ENCODE measurements at regions not wholly inside any gene's neighbourhood (a gene's known extent, or its start where the extent isn't known, plus 50 kb on each side); places are given as distances from the start of the nearest gene placed in this dataset.
"Not testable (repeated sequence)": the region's sequence is repeated elsewhere in the genome, so short reads cannot be mapped to it uniquely, and the experiment has no call there.

GRCh38 chr15:98333251-98333650, 315.1 kb upstream of the IGF1R start:
- no CpG with 5 or more reads among the region's 7 CpGs for WGBS (ENCODE audit: insufficient coverage, insufficient read length)
- H3K36me3 ChIP-seq (ENCODE audit: control insufficient read depth, insufficient read depth, low read length) = no peaks in the 10 kb centered on the region

GRCh38 chr15:98342911-98343310, 305.4 kb upstream of the IGF1R start:
- no peak for DNase-seq (ENCODE audit: low read depth, low spot score)
- no CpG with 5 or more reads among the region's 3 CpGs for WGBS (ENCODE audit: insufficient coverage, insufficient read length)

More at GRCh38 chr15:98333251-98333650, 315.1 kb upstream of the IGF1R start:
- no peak for DNase-seq (ENCODE audit: low read depth, low spot score)
- Histone ChIP-seq H3K4me1 (ENCODE audit: control insufficient read depth, insufficient read depth, low read length) (no peaks in the 10 kb centered on the region), H3K27ac (ENCODE audit: low read length) (no peak overlapping the region), H3K4me3 (ENCODE audit: low read length) (no peak overlapping the region), H3K27me3 (ENCODE audit: control insufficient read depth, insufficient read depth, low read length) (no peaks in the 10 kb centered on the region), H3K9me3 (ENCODE audit: control insufficient read depth, insufficient read depth, low read length) (no peaks in the 10 kb centered on the region)

GRCh38 chr15:98344591-98344990, 303.7 kb upstream of the IGF1R start:
- Histone ChIP-seq H3K27ac (ENCODE audit: low read length) (no peak overlapping the region), H3K27me3 (ENCODE audit: control insufficient read depth, insufficient read depth, low read length) (no peaks in the 10 kb centered on the region), H3K36me3 (ENCODE audit: control insufficient read depth, insufficient read depth, low read length) (no peaks in the 10 kb centered on the region), H3K4me3 (ENCODE audit: low read length) (no peak overlapping the region), H3K4me1 (ENCODE audit: control insufficient read depth, insufficient read depth, low read length) (no peaks in the 10 kb centered on the region), H3K9me3 (ENCODE audit: control insufficient read depth, insufficient read depth, low read length) (no peaks in the 10 kb centered on the region)
- DNase-seq (ENCODE audit: low read depth, low spot score) = no peak
- no CpG with 5 or more reads among the region's 2 CpGs for WGBS (ENCODE audit: insufficient coverage, insufficient read length)

More at GRCh38 chr15:98342911-98343310, 305.4 kb upstream of the IGF1R start:
- no peaks in the 10 kb centered on the region for H3K36me3 ChIP-seq (ENCODE audit: control insufficient read depth, insufficient read depth, low read length)
- H3K27me3 ChIP-seq (ENCODE audit: control insufficient read depth, insufficient read depth, low read length) = no peaks in the 10 kb centered on the region
- H3K9me3 ChIP-seq (ENCODE audit: control insufficient read depth, insufficient read depth, low read length) = no peaks in the 10 kb centered on the region
- no peaks in the 10 kb centered on the region for H3K4me1 ChIP-seq (ENCODE audit: control insufficient read depth, insufficient read depth, low read length)
- no peak overlapping the region for H3K4me3 ChIP-seq (ENCODE audit: low read length)
- H3K27ac ChIP-seq (ENCODE audit: low read length) = no peak overlapping the region

- Histone ChIP-seq H3K4me1 (ENCODE audit: control insufficient read depth, insufficient read depth, low read length) (no peaks in the 10 kb centered on the region), H3K27me3 (ENCODE audit: control insufficient read depth, insufficient read depth, low read length) (no peaks in the 10 kb centered on the region), H3K27ac (ENCODE audit: low read length) (no peak overlapping the region), H3K4me3 (ENCODE audit: low read length) (no peak overlapping the region), H3K36me3 (ENCODE audit: control insufficient read depth, insufficient read depth, low read length) (no peaks in the 10 kb centered on the region), H3K9me3 (ENCODE audit: control insufficient read depth, insufficient read depth, low read length) (no peaks in the 10 kb centered on the region)
- DNase-seq (ENCODE audit: low read depth, low spot score) = no peak
- no CpG with 5 or more reads among the region's 7 CpGs for WGBS (ENCODE audit: insufficient coverage, insufficient read length)
These were observed 301.3 kb upstream of the IGF1R start for GRCh38 chr15:98347001-98347400.

- DNase-seq (ENCODE audit: low read depth, low spot score) = no peak
- no peak overlapping the region for H3K4me3 ChIP-seq (ENCODE audit: low read length)
- no CpG with 5 or more reads among the region's 7 CpGs for WGBS (ENCODE audit: insufficient coverage, insufficient read length)
- no peaks in the 10 kb centered on the region for H3K9me3 ChIP-seq (ENCODE audit: control insufficient read depth, insufficient read depth, low read length)
- H3K36me3 ChIP-seq (ENCODE audit: control insufficient read depth, insufficient read depth, low read length) = no peaks in the 10 kb centered on the region
- H3K4me1 ChIP-seq (ENCODE audit: control insufficient read depth, insufficient read depth, low read length) = no peaks in the 10 kb centered on the region
- H3K27me3 ChIP-seq (ENCODE audit: control insufficient read depth, insufficient read depth, low read length) = no peaks in the 10 kb centered on the region
- H3K27ac ChIP-seq (ENCODE audit: low read length) = no peak overlapping the region
These were observed 300.5 kb upstream of the IGF1R start for GRCh38 chr15:98347866-98348265.

- H3K27ac ChIP-seq (ENCODE audit: low read length) = no peak overlapping the region
- no peak for DNase-seq (ENCODE audit: low read depth, low spot score)
- WGBS (ENCODE audit: insufficient coverage, insufficient read length) = no CpG with 5 or more reads among the region's 2 CpGs
- H3K27me3 ChIP-seq (ENCODE audit: control insufficient read depth, insufficient read depth, low read length) = no peaks in the 10 kb centered on the region
- H3K9me3 ChIP-seq (ENCODE audit: control insufficient read depth, insufficient read depth, low read length) = no peaks in the 10 kb centered on the region
- no peaks in the 10 kb centered on the region for H3K4me1 ChIP-seq (ENCODE audit: control insufficient read depth, insufficient read depth, low read length)
- H3K36me3 ChIP-seq (ENCODE audit: control insufficient read depth, insufficient read depth, low read length) = no peaks in the 10 kb centered on the region
- H3K4me3 ChIP-seq (ENCODE audit: low read length) = no peak overlapping the region
These were observed 298.1 kb upstream of the IGF1R start for GRCh38 chr15:98350276-98350675.

- not testable (repeated sequence) for H3K4me1 ChIP-seq (ENCODE audit: control insufficient read depth, insufficient read depth, low read length); DNase-seq (ENCODE audit: low read depth, low spot score); H3K27ac ChIP-seq (ENCODE audit: low read length); H3K4me3 ChIP-seq (ENCODE audit: low read length); H3K27me3 ChIP-seq (ENCODE audit: control insufficient read depth, insufficient read depth, low read length); H3K9me3 ChIP-seq (ENCODE audit: control insufficient read depth, insufficient read depth, low read length); H3K36me3 ChIP-seq (ENCODE audit: control insufficient read depth, insufficient read depth, low read length)
- WGBS (ENCODE audit: insufficient coverage, insufficient read length) = no CpG with 5 or more reads among the region's 5 CpGs
These were observed 290.1 kb upstream of the IGF1R start for GRCh38 chr15:98358274-98358673.

- Histone ChIP-seq H3K9me3 (ENCODE audit: control insufficient read depth, insufficient read depth, low read length) (no peaks in the 10 kb centered on the region), H3K4me1 (ENCODE audit: control insufficient read depth, insufficient read depth, low read length) (no peaks in the 10 kb centered on the region), H3K36me3 (ENCODE audit: control insufficient read depth, insufficient read depth, low read length) (no peaks in the 10 kb centered on the region), H3K4me3 (ENCODE audit: low read length) (no peak overlapping the region), H3K27me3 (ENCODE audit: control insufficient read depth, insufficient read depth, low read length) (no peaks in the 10 kb centered on the region), H3K27ac (ENCODE audit: low read length) (no peak overlapping the region)
- WGBS (ENCODE audit: insufficient coverage, insufficient read length) = no CpG with 5 or more reads among the region's 8 CpGs
- no peak for DNase-seq (ENCODE audit: low read depth, low spot score)
These were observed 289.4 kb upstream of the IGF1R start for GRCh38 chr15:98358971-98359370.

GRCh38 chr15:98363416-98363815, 284.9 kb upstream of the IGF1R start:
- Histone ChIP-seq H3K36me3 (ENCODE audit: control insufficient read depth, insufficient read depth, low read length) (no peaks in the 10 kb centered on the region), H3K4me3 (ENCODE audit: low read length) (no peak overlapping the region), H3K9me3 (ENCODE audit: control insufficient read depth, insufficient read depth, low read length) (no peaks in the 10 kb centered on the region), H3K27ac (ENCODE audit: low read length) (no peak overlapping the region), H3K27me3 (ENCODE audit: control insufficient read depth, insufficient read depth, low read length) (no peaks in the 10 kb centered on the region), H3K4me1 (ENCODE audit: control insufficient read depth, insufficient read depth, low read length) (no peaks in the 10 kb centered on the region)
- no CpG with 5 or more reads among the region's 2 CpGs for WGBS (ENCODE audit: insufficient coverage, insufficient read length)
- no peak for DNase-seq (ENCODE audit: low read depth, low spot score)

GRCh38 chr15:98363955-98364354, 284.4 kb upstream of the IGF1R start:
- Histone ChIP-seq H3K27ac (ENCODE audit: low read length) (no peak overlapping the region), H3K9me3 (ENCODE audit: control insufficient read depth, insufficient read depth, low read length) (no peaks in the 10 kb centered on the region), H3K4me1 (ENCODE audit: control insufficient read depth, insufficient read depth, low read length) (no peaks in the 10 kb centered on the region), H3K4me3 (ENCODE audit: low read length) (no peak overlapping the region), H3K36me3 (ENCODE audit: control insufficient read depth, insufficient read depth, low read length) (no peaks in the 10 kb centered on the region), H3K27me3 (ENCODE audit: control insufficient read depth, insufficient read depth, low read length) (no peaks in the 10 kb centered on the region)
- no peak for DNase-seq (ENCODE audit: low read depth, low spot score)
- no CpG with 5 or more reads among the region's 6 CpGs for WGBS (ENCODE audit: insufficient coverage, insufficient read length)

GRCh38 chr15:98369081-98369716, 279.1 kb upstream of the IGF1R start:
- no peak overlapping the region for H3K4me3 ChIP-seq (ENCODE audit: low read length)
- H3K27ac ChIP-seq (ENCODE audit: low read length) = no peak overlapping the region
- DNase-seq (ENCODE audit: low read depth, low spot score) = no peak
- peaks cover 1% of the 10 kb centered on the region; the same call in 1 of the 2 replicates for H3K9me3 ChIP-seq (ENCODE audit: control insufficient read depth, insufficient read depth, low read length)
- peaks cover 2% of the 10 kb centered on the region; the same call in 1 of the 2 replicates for H3K4me1 ChIP-seq (ENCODE audit: control insufficient read depth, insufficient read depth, low read length)
- WGBS (ENCODE audit: insufficient coverage, insufficient read length) = no CpG with 5 or more reads among the region's 3 CpGs
- no peaks in the 10 kb centered on the region for H3K36me3 ChIP-seq (ENCODE audit: control insufficient read depth, insufficient read depth, low read length)
- H3K27me3 ChIP-seq (ENCODE audit: control insufficient read depth, insufficient read depth, low read length) = no peaks in the 10 kb centered on the region
